ENCODE measurements at regions not wholly inside any gene's neighbourhood (a gene's known extent, or its start where the extent isn't known, plus 50 kb on each side); places are given as distances from the start of the nearest gene placed in this dataset.

- DNase-seq, result no peak
These were observed 96.1 kb upstream of the SALL3 start for GRCh38 chr18:78883501-78883900.

- DNase-seq, result no peak
These were observed 95.1 kb upstream of the SALL3 start for GRCh38 chr18:78884502-78884901.

DNA sequence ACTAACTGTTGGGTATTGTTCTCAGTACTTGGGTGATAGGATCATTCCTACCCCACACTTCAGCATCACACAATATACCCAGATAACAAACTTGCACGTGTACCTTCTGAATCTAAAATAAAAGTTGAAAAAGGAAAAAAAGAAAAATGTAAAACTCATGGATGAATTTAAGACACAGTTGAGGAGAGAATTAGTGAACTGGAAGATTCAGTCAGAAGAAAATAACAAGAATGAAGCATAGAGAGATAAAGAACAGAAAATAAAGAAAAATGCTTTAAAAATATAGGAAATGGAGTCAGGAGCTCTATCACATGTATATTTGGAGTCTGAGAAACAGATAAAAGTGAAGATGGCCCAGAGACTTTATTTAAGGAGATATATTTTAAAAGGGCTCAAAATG is 90.4 kb upstream of the SALL3 start:
- DNase-seq, result no peak

DNA sequence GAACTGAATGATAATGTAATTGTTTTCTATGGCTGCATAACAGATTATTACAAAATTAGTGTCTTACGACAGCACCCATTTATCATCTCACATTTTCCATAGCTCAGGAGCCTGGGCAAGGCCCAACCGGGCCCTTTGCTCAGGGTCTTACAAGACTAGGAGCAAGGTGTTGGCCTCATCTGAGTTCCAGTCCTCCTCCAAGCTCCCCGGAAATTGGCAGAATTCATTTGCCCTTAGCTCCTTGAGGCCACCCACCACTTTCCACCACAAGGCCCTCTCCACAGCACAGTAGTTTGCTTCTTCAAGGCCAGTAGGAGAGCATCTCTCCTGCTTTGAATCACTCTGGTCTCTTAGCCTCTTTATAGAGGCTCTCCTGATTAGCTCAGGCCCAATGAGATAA is 89.2 kb upstream of the SALL3 start:
- no peak for DNase-seq

DNA sequence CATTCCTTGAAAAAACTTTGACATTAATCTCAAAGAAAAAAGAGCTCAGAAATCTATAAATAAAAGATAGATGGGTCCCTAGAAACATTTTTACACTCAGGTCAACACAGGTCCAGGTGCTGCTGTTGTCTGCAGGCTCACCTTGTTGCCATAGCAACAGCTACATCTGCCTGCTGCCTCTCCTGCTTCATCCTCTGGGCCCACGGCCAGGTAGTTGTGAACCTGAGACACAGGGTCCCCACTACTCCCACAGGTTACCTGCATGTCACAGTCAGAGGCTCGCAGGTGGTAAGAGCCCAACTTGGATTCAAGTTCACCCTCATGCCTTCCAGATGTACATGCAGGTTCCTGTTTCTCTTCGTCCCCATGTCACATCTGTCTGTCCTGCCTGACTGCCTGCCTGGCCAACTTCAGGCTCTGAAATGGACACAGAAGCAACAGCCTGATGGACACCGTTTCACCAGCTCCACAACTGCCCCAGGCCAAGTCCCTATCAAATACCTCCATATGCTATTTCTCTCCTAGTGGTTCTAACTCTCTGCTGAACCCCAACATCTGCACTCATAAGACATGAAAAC is 88.3 kb upstream of the SALL3 start:
- DNase-seq, result no peak

GRCh38 chr18:78892177-78892576 is 87.4 kb upstream of the SALL3 start:
- no peak for DNase-seq

DNA sequence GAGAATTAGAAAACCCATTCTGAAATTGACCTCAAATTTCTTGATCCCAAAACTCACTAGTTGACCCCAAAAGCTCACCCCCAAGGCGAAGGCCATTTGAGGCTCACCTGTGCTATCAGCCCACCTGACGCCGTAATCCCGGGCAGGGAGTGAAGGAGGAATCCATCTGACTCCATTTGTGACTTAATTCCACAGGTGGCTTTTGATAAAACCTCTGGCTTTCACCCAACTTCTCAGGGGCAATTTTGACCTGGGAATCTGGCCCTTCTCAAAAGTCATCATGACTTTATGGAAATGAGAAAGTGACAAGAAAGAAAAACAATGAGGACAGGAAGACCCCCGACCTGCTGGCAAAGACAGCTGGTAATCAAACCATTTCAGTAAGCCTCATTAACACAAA is 86.9 kb upstream of the SALL3 start:
- no peak for DNase-seq

GRCh38 chr18:78893281-78894032 is 86.2 kb upstream of the SALL3 start:
- DNase-seq, result no peak

- DNase-seq, result no peak
These were observed 85.6 kb upstream of the SALL3 start for GRCh38 chr18:78894033-78894305.

- DNase-seq, result no peak
These were observed 84.2 kb upstream of the SALL3 start for GRCh38 chr18:78895207-78896001.

DNA sequence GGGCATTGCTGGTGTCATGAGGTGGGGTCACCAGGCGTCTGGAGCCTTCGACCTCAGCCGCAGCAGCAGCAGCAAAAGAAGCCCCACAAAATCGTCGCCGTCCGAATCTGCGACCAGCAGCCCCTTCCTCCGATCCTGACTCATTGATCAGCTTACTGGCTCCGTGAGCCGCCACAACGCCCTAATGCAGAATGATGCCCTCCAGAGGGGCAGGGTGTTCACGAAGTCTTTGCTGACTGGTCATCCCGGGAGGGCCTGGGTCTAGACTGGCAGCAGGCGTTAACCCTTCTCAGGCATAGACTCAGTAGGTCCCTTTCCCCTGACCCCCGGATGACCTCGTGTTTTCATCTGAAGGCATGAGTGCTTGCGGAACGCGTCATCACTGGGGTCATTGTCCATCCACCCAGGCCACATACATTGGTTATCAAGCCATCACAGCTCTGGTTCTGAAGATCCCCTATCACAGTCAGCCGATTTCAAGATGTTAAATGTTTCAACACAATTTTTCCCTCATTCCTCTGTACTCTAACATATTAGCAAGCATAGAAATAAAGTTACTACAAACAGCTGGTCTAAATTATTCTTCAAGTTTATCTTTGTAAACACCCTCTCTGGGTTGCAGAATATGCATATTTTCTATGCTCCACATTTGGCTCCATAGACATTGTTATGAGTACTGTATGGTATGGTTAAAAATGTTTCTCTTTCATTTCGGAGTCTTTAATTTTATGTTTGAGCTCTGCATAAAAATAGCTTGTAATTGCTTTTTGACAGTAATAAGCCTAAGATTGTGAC is 83.3 kb upstream of the SALL3 start:
- no peak for DNase-seq

- no peak for DNase-seq
These were observed 81.6 kb upstream of the SALL3 start for GRCh38 chr18:78898066-78898465.

DNA sequence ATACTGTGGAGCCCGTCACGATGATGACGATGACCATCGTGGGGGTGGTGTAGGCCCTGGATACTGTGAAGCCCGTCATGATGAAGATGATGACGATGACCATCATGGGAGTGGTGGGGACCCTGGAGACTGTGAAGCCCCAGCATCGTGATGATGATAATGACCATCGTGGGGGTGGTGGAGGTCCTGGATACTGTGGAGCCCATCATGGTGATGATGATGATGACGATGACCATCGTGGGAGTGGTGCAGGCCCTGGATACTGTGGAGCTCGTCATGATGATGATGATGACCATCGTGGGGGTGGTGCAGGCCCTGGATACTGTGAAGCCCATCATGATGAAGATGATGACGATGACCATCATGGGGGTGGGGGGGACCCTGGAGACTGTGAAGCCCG is 81.0 kb upstream of the SALL3 start:
- DNase-seq, result no peak

GRCh38 chr18:78899241-78899640 is 80.4 kb upstream of the SALL3 start:
- no peak for DNase-seq

DNA sequence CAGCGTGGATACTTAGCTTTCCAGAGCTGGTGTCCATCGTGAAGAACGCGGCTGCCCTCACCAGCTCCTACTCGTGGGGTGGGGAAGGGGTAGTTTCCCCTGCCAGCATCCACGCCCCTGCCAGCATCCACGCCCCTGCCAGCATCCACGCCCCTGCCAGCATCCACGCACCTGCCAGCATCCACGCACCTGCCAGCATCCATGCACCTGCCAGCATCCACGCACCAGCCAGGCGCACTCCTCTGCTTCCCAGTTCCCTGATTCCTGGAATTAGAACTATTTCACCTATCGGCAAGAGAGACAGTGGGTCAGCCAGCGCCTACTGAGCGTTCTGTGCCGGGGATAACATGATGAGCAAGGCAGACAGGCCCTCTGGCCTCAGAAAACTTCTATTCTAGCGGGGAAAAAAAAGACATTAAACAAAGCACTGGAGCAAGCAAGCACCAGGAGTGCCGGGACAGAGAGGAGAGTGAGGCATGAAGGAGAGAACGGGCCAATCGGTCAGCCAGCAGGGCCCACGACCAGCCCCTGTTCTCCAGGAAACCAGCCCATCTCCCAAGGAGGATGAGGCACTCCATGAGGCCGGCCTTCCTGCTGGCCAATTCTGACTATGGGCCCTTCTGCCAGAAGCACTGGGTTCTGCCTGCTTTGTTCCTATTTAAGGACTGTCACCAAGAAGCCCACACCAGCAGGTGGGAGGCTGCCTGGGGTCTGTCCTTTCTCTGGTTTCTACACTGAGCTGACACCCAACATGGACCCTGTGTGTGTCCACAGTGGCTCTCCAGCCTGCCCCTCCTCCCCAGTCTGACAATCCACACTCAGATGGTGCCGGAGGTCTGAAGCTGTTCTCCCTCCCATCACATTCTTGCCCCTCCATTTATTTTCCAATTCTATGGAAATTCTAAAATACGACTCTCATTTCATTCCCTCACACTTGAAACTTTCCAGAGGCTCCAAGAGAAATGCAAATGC is 78.4 kb upstream of the SALL3 start:
- DNase-seq, result no peak

DNA sequence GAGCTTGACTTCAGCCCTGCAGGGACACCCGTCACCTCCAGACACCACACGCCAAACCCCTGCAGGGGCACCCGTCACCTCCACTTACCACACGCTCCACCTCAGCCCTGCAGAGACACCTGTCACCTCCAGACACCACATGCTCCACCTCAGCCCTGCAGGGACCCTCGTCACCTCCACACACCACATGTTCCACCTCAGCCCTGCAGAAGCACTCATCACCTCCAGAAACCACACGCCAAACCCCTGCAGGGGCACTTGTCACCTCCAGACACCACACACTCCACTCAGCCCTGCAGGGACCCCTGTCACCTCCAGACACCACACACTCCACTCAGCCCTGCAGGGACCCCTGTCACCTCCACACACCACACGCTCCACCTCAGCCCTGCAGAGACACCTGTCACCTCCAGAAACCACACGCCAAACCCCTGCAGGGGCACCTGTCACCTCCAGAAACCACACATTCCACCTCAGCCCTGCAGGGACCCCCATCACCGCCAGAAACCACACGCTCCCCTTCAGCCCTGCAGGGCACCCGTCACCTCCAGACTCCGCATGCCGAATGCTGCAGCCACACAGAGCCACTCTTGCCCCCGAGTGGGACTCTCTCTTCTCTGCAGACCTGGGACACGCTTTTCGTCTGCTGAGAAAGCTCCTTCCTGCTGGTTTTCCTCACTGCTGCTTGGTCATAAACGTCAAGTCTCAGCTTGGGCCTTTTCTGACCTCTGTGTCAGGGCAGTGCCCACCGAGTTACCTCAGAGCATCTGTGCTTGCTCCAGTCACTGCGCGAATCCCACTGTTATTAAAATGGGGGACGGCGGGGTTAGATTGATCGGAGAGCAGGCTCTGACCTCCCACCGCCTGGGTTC is 77.5 kb upstream of the SALL3 start:
- no peak for DNase-seq

DNA sequence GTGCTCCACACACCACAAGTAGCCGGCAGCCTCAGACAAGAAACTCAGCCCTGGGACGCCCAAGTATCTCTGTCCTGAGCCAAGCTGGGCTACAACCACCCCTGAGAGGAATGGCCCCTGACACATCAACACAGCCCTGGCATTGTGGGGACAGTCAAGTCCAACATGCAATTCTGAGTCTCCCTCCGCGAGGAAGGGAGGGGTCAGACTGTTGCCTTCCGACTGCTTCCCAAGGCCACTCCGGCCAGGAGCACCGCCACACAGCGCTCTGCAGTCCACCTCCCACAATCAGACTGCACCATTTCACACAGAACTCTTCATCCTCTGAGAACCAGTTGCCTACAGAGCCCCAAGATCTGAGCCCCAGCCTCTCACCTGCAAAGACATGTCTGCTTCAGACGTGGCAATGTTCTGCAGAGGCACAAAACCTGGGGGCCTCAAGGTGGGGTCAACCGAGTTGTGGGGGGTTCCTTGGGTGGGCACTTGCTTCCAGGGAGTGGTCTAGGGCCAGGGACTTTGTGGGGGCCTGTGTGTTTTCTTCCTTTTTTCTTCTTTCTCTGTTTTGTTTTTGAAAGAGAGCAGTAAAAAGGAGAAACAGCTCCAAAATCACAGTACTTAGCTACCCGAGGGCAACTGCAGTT is 76.7 kb upstream of the SALL3 start:
- no peak for DNase-seq

DNA sequence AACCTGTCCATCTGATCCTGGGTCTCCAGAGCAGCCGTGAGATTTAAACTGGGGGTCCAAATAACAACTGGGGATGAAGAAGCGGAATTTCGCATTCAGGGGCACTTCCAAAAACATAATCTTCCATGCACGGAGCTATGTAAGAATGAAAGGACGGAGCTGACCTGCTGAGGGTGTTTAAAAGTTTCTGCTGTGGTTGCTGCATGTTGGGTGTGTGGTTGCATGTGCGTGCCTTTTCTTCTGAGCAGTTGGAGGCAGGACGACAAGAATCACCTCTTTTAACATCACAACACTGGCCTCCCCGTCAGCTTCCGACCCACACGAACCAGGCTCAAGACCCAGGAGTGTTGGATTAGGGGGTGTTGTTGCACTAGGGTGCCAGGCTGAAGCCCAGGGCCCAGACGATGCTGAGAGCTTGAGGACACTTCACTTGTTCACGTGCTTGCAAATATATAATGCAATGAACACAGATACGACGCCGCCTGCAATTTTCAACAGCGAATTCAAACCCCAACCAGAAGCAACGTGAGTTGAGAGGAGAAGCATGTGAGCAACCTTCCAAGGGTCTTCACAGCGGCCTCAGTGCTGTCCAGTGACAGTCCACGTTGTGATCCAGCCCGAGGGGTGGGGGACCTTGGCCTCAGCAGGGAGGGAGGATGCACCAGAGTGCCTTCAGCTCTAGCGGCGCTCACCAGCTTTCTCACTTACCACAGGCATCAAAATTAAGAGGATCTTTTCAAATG is 76.0 kb upstream of the SALL3 start:
- no peak for DNase-seq

- DNase-seq, result no peak
These were observed 75.5 kb upstream of the SALL3 start for GRCh38 chr18:78904179-78904531.

- no peak for DNase-seq
These were observed 74.3 kb upstream of the SALL3 start for GRCh38 chr18:78905334-78905733.

All from activated T-cell treated with anti-CD3 and anti-CD28 coated beads, Interleukin-2, amount 50 U/mL, for 1 hour (primary cell).